ENCODE measurements at regions not wholly inside any gene's neighbourhood (a gene's known extent, or its start where the extent isn't known, plus 50 kb on each side); places are given as distances from the start of the nearest gene placed in this dataset.
"Not testable (repeated sequence)": the region's sequence is repeated elsewhere in the genome, so short reads cannot be mapped to it uniquely, and the experiment has no call there.

DNA sequence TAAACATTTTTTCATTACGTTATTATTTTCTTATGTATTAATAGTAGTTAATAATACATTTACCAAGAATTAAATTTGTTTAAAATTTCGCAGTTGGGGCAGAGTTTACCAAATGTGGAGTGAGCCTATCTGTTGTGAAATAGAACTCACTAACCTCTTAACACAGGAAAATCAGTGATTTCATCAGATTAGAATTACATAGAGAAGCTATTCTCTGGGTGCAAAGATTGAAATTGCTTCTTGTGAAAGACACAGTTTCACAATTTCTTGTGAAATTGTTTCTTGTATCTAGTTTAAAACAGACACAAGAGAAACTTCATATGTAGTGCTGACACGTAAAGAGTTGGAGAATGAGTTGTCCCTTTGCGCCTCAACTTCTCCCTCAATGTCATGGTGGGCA, 69.4 kb upstream of the PRL start:
- Histone ChIP-seq H3K27ac (ENCODE audit: low read depth, low read length) (no peak overlapping the region), H2AFZ (ENCODE audit: low read length, unreplicated experiment) (no peak overlapping the region), H3K4me3 (ENCODE audit: low read depth, low read length) (no peak overlapping the region), H3K79me2 (ENCODE audit: control insufficient read depth, insufficient read depth, low read length, unreplicated experiment) (no peaks in the 10 kb centered on the region), H3K27me3 (ENCODE audit: insufficient read depth, low read length) (no peaks in the 10 kb centered on the region), H3K4me1 (ENCODE audit: control insufficient read depth, insufficient read depth, low read length, unreplicated experiment) (no peaks in the 10 kb centered on the region), H3K36me3 (ENCODE audit: insufficient read depth, low read length) (no peaks in the 10 kb centered on the region)

DNA sequence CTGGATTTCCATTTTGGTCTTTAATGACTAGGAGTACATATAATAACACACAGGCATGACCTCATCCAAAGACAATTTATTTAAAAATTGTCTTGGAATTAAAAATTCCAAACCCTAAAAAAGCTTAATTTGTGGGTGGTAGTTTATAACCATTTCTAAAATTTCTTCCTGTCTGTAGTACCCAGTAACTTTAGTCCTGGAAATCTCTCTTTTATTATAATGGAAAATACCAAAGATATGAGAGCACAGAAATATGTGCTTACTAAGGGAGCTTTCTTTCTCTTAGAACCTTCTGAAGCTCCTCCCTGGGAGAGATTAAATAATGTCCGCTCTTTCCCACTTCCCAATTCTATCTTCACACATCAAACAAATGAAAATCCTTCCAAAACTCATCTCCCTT, 70.5 kb upstream of the PRL start:
- no peak overlapping the region for H3K27ac ChIP-seq (ENCODE audit: low read depth, low read length)
- H3K4me3 ChIP-seq (ENCODE audit: low read depth, low read length) = no peak overlapping the region
- no peaks in the 10 kb centered on the region for H3K79me2 ChIP-seq (ENCODE audit: control insufficient read depth, insufficient read depth, low read length, unreplicated experiment)
- H2AFZ ChIP-seq (ENCODE audit: low read length, unreplicated experiment) = no peak overlapping the region
- H3K36me3 ChIP-seq (ENCODE audit: insufficient read depth, low read length) = no peaks in the 10 kb centered on the region
- no peaks in the 10 kb centered on the region for H3K27me3 ChIP-seq (ENCODE audit: insufficient read depth, low read length)
- no peaks in the 10 kb centered on the region for H3K4me1 ChIP-seq (ENCODE audit: control insufficient read depth, insufficient read depth, low read length, unreplicated experiment)

GRCh38 chr6:22368794-22369193, 72.0 kb upstream of the PRL start:
- H2AFZ ChIP-seq (ENCODE audit: low read length, unreplicated experiment) = no peak overlapping the region
- H3K27ac ChIP-seq (ENCODE audit: low read depth, low read length) = no peak overlapping the region
- H3K79me2 ChIP-seq (ENCODE audit: control insufficient read depth, insufficient read depth, low read length, unreplicated experiment) = no peaks in the 10 kb centered on the region
- no peaks in the 10 kb centered on the region for H3K27me3 ChIP-seq (ENCODE audit: insufficient read depth, low read length)
- H3K4me1 ChIP-seq (ENCODE audit: control insufficient read depth, insufficient read depth, low read length, unreplicated experiment) = no peaks in the 10 kb centered on the region
- no peaks in the 10 kb centered on the region for H3K36me3 ChIP-seq (ENCODE audit: insufficient read depth, low read length)
- H3K4me3 ChIP-seq (ENCODE audit: low read depth, low read length) = no peak overlapping the region

- no peaks in the 10 kb centered on the region for H3K4me1 ChIP-seq (ENCODE audit: control insufficient read depth, insufficient read depth, low read length, unreplicated experiment)
- H3K27me3 ChIP-seq (ENCODE audit: insufficient read depth, low read length) = no peaks in the 10 kb centered on the region
- no peaks in the 10 kb centered on the region for H3K79me2 ChIP-seq (ENCODE audit: control insufficient read depth, insufficient read depth, low read length, unreplicated experiment)
- H2AFZ ChIP-seq (ENCODE audit: low read length, unreplicated experiment) = no peak overlapping the region
- no peak overlapping the region for H3K27ac ChIP-seq (ENCODE audit: low read depth, low read length)
- no peaks in the 10 kb centered on the region for H3K36me3 ChIP-seq (ENCODE audit: insufficient read depth, low read length)
- H3K4me3 ChIP-seq (ENCODE audit: low read depth, low read length) = no peak overlapping the region
These were observed 76.1 kb upstream of the PRL start for GRCh38 chr6:22372922-22373321.

DNA sequence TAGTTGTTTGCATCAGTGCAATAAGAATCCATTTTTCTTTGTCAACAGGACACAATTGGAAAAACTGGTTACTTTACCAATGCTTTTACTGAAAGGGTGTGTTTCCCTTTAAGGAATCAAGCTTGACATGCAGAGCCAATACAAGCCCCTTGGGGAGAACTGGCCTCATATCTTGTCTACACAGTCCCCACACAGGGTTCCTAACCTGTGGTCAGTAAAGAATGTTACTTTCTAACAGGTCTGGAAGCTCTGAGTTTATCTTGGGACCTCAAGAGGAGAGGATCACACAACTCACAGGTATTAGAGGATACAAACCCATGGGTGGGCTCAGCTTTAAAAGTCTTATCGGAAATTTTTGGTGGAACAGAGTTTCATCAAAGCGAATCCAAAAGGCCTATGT, 78.1 kb upstream of the PRL start:
- not testable (repeated sequence) for H3K79me2 ChIP-seq (ENCODE audit: control insufficient read depth, insufficient read depth, low read length, unreplicated experiment); H3K36me3 ChIP-seq (ENCODE audit: insufficient read depth, low read length); H3K27me3 ChIP-seq (ENCODE audit: insufficient read depth, low read length); H3K4me1 ChIP-seq (ENCODE audit: control insufficient read depth, insufficient read depth, low read length, unreplicated experiment); H3K4me3 ChIP-seq (ENCODE audit: low read depth, low read length); H2AFZ ChIP-seq (ENCODE audit: low read length, unreplicated experiment); H3K27ac ChIP-seq (ENCODE audit: low read depth, low read length)

DNA sequence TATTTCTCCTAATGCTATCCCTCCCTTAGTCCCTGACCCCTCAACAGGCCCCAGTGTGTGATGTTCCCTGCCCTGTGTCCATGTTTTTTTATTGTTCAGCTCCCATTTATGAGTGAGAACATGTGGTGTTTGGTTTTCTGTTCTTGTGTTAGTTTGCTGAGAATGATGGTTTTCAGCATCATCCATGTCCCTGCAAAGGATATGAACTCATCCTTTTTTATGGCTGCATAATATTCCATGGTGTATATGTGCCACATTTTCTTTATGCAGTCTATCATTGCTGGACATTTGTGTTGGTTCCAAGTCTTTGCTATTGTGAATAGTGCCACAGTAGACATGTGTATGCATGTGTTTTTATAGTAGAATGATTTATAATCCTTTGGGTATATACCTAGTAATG, 79.5 kb upstream of the PRL start:
- not testable (repeated sequence) for H3K4me3 ChIP-seq (ENCODE audit: low read depth, low read length); H3K27ac ChIP-seq (ENCODE audit: low read depth, low read length); H3K36me3 ChIP-seq (ENCODE audit: insufficient read depth, low read length); H2AFZ ChIP-seq (ENCODE audit: low read length, unreplicated experiment); H3K27me3 ChIP-seq (ENCODE audit: insufficient read depth, low read length); H3K4me1 ChIP-seq (ENCODE audit: control insufficient read depth, insufficient read depth, low read length, unreplicated experiment); H3K79me2 ChIP-seq (ENCODE audit: control insufficient read depth, insufficient read depth, low read length, unreplicated experiment)

DNA sequence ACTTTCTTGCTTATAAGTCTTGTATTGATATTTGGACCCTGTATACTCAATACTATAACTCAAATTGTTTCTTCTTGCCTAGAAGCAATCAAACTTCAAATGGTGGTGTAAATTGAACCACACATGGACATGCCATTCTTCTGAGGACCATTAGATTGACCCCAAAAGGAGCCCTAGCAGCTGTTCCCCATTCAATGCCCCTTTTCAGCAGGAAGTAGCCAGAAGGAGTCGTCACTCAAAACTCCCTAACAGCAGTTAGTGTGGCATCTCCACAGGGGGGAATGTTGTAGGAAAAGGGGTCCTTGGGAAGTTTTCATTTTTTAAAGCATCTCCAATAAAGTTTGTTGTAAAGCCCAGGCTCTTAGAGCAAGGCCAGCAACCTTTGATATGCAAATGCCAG, 81.7 kb upstream of the PRL start:
- H3K27ac ChIP-seq (ENCODE audit: low read depth, low read length); H3K36me3 ChIP-seq (ENCODE audit: insufficient read depth, low read length); H3K79me2 ChIP-seq (ENCODE audit: control insufficient read depth, insufficient read depth, low read length, unreplicated experiment); H3K4me3 ChIP-seq (ENCODE audit: low read depth, low read length); H3K27me3 ChIP-seq (ENCODE audit: insufficient read depth, low read length); H3K4me1 ChIP-seq (ENCODE audit: control insufficient read depth, insufficient read depth, low read length, unreplicated experiment); H2AFZ ChIP-seq (ENCODE audit: low read length, unreplicated experiment): not testable (repeated sequence)

GRCh38 chr6:22380236-22380635, 83.4 kb upstream of the PRL start:
- Histone ChIP-seq H2AFZ (ENCODE audit: low read length, unreplicated experiment) (no peak overlapping the region), H3K36me3 (ENCODE audit: insufficient read depth, low read length) (no peaks in the 10 kb centered on the region), H3K4me3 (ENCODE audit: low read depth, low read length) (no peak overlapping the region), H3K79me2 (ENCODE audit: control insufficient read depth, insufficient read depth, low read length, unreplicated experiment) (no peaks in the 10 kb centered on the region), H3K4me1 (ENCODE audit: control insufficient read depth, insufficient read depth, low read length, unreplicated experiment) (no peaks in the 10 kb centered on the region), H3K27ac (ENCODE audit: low read depth, low read length) (no peak overlapping the region), H3K27me3 (ENCODE audit: insufficient read depth, low read length) (no peaks in the 10 kb centered on the region)

GRCh38 chr6:22381845-22382544, 85.2 kb upstream of the PRL start:
- no peak overlapping the region for H3K27ac ChIP-seq (ENCODE audit: low read depth, low read length)

GRCh38 chr6:22383016-22383415, 86.2 kb upstream of the PRL start:
- Histone ChIP-seq H3K27ac (ENCODE audit: low read depth, low read length) (no peak overlapping the region), H2AFZ (ENCODE audit: low read length, unreplicated experiment) (no peak overlapping the region), H3K4me1 (ENCODE audit: control insufficient read depth, insufficient read depth, low read length, unreplicated experiment) (no peaks in the 10 kb centered on the region), H3K4me3 (ENCODE audit: low read depth, low read length) (no peak overlapping the region), H3K36me3 (ENCODE audit: insufficient read depth, low read length) (no peaks in the 10 kb centered on the region), H3K79me2 (ENCODE audit: control insufficient read depth, insufficient read depth, low read length, unreplicated experiment) (no peaks in the 10 kb centered on the region), H3K27me3 (ENCODE audit: insufficient read depth, low read length) (no peaks in the 10 kb centered on the region)

More at GRCh38 chr6:22381845-22382544, 85.2 kb upstream of the PRL start:
- no peak overlapping the region for H3K4me3 ChIP-seq (ENCODE audit: low read depth, low read length)
- no peaks in the 10 kb centered on the region for H3K79me2 ChIP-seq (ENCODE audit: control insufficient read depth, insufficient read depth, low read length, unreplicated experiment)
- H3K4me1 ChIP-seq (ENCODE audit: control insufficient read depth, insufficient read depth, low read length, unreplicated experiment) = no peaks in the 10 kb centered on the region
- H3K27me3 ChIP-seq (ENCODE audit: insufficient read depth, low read length) = no peaks in the 10 kb centered on the region
- no peak overlapping the region for H2AFZ ChIP-seq (ENCODE audit: low read length, unreplicated experiment)
- H3K36me3 ChIP-seq (ENCODE audit: insufficient read depth, low read length) = no peaks in the 10 kb centered on the region

- no peak overlapping the region for H2AFZ ChIP-seq (ENCODE audit: low read length, unreplicated experiment)
- H3K36me3 ChIP-seq (ENCODE audit: insufficient read depth, low read length) = no peaks in the 10 kb centered on the region
- no peak overlapping the region for H3K4me3 ChIP-seq (ENCODE audit: low read depth, low read length)
- no peaks in the 10 kb centered on the region for H3K27me3 ChIP-seq (ENCODE audit: insufficient read depth, low read length)
- no peaks in the 10 kb centered on the region for H3K79me2 ChIP-seq (ENCODE audit: control insufficient read depth, insufficient read depth, low read length, unreplicated experiment)
- no peak overlapping the region for H3K27ac ChIP-seq (ENCODE audit: low read depth, low read length)
- no peaks in the 10 kb centered on the region for H3K4me1 ChIP-seq (ENCODE audit: control insufficient read depth, insufficient read depth, low read length, unreplicated experiment)
These were observed 95.9 kb upstream of the PRL start for GRCh38 chr6:22392711-22393110.

All from ACC112 (cell line).